ENCODE measurements at regions not wholly inside any gene's neighbourhood (a gene's known extent, or its start where the extent isn't known, plus 50 kb on each side); places are given as distances from the start of the nearest gene placed in this dataset.

DNA sequence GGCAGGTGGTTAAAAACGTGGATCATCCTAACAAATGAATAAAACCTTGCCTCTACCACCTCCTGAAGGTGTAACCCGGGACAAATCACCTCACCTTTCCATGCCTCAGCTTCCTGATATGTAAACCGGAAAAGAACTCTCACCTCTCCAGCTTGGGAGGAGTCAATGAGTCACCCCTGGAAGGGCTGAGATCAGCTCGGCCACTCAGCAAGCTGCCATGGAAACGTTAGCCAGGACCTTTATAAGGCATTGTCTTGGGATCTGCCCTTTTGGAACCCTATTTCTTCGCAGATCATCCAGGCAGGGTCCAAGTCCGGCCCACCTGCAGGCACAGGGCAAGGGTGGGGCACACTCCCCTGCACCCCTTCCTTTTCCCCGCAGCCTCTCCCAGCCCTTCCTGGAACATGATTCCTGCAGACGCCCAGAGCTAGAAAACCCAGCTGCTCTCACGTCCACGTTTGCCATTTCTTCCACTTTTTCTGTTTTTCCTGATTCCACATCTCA lies 81.6 kb upstream of the PFKP start:
- H3K4me3 ChIP-seq (replicated peaks; ENCODE audit: low read depth, low read length): no peak overlapping the region
- TF ChIP-seq, protein P1, sequence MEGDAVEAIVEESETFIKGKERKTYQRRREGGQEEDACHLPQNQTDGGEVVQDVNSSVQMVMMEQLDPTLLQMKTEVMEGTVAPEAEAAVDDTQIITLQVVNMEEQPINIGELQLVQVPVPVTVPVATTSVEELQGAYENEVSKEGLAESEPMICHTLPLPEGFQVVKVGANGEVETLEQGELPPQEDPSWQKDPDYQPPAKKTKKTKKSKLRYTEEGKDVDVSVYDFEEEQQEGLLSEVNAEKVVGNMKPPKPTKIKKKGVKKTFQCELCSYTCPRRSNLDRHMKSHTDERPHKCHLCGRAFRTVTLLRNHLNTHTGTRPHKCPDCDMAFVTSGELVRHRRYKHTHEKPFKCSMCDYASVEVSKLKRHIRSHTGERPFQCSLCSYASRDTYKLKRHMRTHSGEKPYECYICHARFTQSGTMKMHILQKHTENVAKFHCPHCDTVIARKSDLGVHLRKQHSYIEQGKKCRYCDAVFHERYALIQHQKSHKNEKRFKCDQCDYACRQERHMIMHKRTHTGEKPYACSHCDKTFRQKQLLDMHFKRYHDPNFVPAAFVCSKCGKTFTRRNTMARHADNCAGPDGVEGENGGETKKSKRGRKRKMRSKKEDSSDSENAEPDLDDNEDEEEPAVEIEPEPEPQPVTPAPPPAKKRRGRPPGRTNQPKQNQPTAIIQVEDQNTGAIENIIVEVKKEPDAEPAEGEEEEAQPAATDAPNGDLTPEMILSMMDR (IDR thresholded peaks at IDR 0.05; ENCODE audit: low read depth, low read length, missing control alignments): no peak
- DNase-seq (ENCODE audit: extremely low read depth, low read depth): no peak

DNA sequence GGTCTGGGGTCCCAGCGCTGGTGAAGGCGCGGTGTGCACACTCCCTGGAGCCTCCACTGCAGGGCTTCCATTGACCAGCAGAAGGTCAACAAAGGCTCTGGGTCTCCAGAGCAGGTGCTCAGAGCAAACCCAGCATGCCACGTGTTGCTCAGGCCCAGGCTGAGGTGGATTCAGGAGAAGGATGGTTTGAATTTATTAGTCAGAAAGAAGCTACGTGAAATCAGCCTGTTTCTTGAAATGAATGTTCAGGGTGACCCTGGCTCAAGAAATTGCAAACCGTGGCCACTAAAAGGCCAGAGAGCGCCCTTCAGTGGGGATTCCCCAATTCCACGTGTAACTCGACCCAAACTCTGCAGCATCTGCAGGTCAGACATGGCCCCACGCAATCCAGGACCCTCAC lies 82.7 kb upstream of the PFKP start:
- TF ChIP-seq, protein P1 (IDR thresholded peaks at IDR 0.05; ENCODE audit: low read depth, low read length, missing control alignments): no peak
- no peak overlapping the region for H3K4me3 ChIP-seq (replicated peaks; ENCODE audit: low read depth, low read length)

DNA sequence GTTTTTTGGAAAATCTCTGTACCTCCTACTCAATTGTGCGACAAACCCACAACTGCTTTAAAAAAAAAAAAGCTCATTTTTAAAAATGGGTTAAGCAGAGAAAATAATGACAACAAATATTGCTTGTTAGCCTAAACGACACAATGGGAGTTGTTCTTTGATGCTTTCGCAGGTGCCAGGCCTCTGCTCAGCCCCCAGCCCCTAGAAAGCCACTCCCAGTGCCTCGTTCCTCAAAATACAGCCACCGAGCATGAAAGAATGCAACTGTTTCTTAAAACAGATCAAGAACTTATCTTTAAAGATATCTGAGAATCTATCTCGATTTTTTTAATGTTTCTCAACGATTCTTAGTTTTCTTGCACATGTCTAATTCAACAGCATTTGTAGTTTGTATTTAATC lies 85.2 kb upstream of the PFKP start:
- no peak for DNase-seq (ENCODE audit: extremely low read depth, low read depth)
- H3K4me3 ChIP-seq (replicated peaks; ENCODE audit: low read depth, low read length): no peak overlapping the region
- TF ChIP-seq, protein P1 (IDR thresholded peaks at IDR 0.05; ENCODE audit: low read depth, low read length, missing control alignments): no peak

More for the DNA sequence above, 82.7 kb upstream of the PFKP start:
- no peak for DNase-seq (ENCODE audit: extremely low read depth, low read depth)

DNA sequence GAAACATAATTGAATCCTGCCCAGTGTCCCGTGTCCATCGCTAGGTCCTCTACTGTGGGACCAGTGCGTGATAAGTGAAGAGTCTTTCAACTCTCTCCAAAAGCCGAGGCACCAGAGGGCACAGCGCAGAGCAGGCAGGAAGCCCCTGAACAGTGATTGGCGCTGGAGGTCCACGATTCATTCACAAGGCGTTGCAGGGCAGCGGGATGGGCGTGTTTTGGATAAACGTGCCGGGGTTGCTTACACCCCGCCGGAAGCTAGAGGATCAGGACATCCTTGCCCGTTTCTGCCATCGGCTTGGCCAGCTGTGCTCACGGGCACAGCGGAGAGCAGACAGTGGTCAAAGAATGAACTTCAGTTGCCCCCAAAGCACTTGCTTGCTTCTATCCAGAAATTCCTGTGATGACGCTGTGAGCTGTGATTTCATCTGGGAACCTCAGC lies 86.0 kb upstream of the PFKP start:
- TF ChIP-seq, protein P1 (IDR thresholded peaks at IDR 0.05; ENCODE audit: low read depth, low read length, missing control alignments): no peak
- no peak for DNase-seq (ENCODE audit: extremely low read depth, low read depth)
- no peak overlapping the region for H3K4me3 ChIP-seq (replicated peaks; ENCODE audit: low read depth, low read length)

DNA sequence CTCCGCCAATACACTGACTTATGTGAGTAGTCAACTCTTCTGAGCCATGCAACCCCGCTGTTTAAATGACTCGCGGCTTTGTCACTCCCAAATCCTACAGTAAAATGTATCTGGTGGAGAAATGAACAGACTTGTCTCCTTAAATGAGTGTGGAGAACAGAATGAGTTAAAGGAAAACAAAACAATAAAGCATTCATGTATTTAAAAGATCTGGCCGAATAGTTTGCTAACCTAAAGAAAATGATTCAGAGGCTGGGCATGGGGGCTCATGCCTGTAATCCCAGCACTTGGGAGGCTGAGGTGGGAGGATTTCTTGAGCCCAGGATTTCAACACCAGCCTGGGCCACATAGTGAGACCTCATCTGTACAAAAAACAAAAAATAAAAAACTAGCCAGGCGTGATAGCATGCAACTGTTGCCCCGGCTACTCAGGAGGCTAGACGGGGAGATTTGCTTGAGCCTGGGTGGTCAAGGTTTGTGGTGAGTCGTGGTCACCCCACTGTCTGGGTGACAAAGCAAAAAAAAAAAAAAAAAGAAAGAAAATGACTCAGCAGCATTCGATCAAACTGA lies 86.5 kb upstream of the PFKP start:
- H3K4me3 ChIP-seq (replicated peaks; ENCODE audit: low read depth, low read length): no peak overlapping the region
- DNase-seq (ENCODE audit: extremely low read depth, low read depth): no peak
- TF ChIP-seq, protein P1 (IDR thresholded peaks at IDR 0.05; ENCODE audit: low read depth, low read length, missing control alignments): no peak

DNA sequence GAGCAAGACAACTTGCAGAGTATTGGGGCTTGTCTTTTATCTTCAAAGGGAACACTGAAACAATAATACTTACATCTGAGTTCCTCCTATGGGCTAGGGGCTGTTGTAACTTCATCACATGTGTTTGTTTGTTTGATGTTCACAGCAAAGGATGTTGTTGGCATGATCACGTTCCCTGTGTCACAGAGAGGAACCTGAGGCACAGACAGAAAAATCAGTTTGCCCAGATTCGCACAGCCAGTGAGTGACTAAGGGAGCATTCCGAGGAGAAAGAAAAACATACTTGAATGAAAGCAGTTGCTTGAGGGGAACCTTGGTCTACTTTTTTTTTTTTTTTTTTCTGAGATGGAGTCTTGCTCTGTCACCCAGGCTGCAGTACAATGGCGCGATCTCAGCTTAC lies 87.2 kb upstream of the PFKP start:
- H3K4me3 ChIP-seq (replicated peaks; ENCODE audit: low read depth, low read length): no peak overlapping the region
- DNase-seq (ENCODE audit: extremely low read depth, low read depth): no peak

More for the DNA sequence above, 87.2 kb upstream of the PFKP start:
- TF ChIP-seq, protein P1 (IDR thresholded peaks at IDR 0.05; ENCODE audit: low read depth, low read length, missing control alignments): no peak

Measured in HFF-Myc (cell line).